ENCODE measurements at regions not wholly inside any gene's neighbourhood (a gene's known extent, or its start where the extent isn't known, plus 50 kb on each side); places are given as distances from the start of the nearest gene placed in this dataset.

DNA sequence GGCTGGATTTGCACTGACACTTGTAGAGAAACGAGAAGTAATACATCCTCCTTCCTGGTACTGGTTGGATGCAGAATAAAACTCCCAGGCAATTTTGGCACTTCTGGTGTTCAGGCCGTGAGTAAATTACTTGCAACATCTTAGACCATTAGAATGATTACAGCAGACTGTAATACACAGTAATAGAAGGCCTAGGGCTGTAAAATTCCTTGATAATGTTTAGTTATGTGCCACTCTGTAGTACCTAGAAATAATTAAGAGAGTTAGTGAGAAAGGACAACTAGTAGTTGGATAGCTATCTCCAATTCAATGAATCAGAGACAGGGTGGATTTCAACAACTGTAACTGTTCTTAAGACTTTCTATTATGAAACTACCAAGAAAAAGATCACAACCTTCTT, 356.3 kb upstream of the SETBP1 start:
- TF ChIP-seq POLR2A (IDR thresholded peaks at IDR 0.05), result no peak
- TF ChIP-seq, protein P1, sequence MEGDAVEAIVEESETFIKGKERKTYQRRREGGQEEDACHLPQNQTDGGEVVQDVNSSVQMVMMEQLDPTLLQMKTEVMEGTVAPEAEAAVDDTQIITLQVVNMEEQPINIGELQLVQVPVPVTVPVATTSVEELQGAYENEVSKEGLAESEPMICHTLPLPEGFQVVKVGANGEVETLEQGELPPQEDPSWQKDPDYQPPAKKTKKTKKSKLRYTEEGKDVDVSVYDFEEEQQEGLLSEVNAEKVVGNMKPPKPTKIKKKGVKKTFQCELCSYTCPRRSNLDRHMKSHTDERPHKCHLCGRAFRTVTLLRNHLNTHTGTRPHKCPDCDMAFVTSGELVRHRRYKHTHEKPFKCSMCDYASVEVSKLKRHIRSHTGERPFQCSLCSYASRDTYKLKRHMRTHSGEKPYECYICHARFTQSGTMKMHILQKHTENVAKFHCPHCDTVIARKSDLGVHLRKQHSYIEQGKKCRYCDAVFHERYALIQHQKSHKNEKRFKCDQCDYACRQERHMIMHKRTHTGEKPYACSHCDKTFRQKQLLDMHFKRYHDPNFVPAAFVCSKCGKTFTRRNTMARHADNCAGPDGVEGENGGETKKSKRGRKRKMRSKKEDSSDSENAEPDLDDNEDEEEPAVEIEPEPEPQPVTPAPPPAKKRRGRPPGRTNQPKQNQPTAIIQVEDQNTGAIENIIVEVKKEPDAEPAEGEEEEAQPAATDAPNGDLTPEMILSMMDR (IDR thresholded peaks at IDR 0.05 in 4 of 5, conservative IDR thresholded peaks at IDR 0.05 in 1 of 5), result no peak
